IMR-90 (cell line): ENCODE measurements at regions not wholly inside any gene's neighbourhood (a gene's known extent, or its start where the extent isn't known, plus 50 kb on each side); places are given as distances from the start of the nearest gene placed in this dataset.

Experiments
- BHLHE40 ChIP-seq: fragments of 150-350 bp; IDR thresholded peaks from 2 replicates; pipeline ENCODE4 v1.6.1; 2016; ENCODE audit warnings: mild to moderate bottlenecking, low read depth, low read length
- CEBPB ChIP-seq: IDR thresholded peaks from 2 replicates; pipeline ENCODE4 v1.6.1; 2012; ENCODE audit warnings: low read depth, low read length, improper control_type of control experiment
- CHD1 ChIP-seq: IDR thresholded peaks from 2 replicates; pipeline ENCODE4 v1.6.1; 2012; ENCODE audit warnings: low read depth, low read length, improper control_type of control experiment
- CTCF ChIP-seq: conservative IDR thresholded peaks from 2 replicates; pipeline ENCODE4 v1.5.1; 2012; ENCODE audit warnings: mild to moderate bottlenecking, low read depth, low read length, improper control_type of control experiment
- ELK1 ChIP-seq: fragments of 150-350 bp; IDR thresholded peaks from 2 replicates; pipeline ENCODE4 v1.6.1; 2016; ENCODE audit warnings: low read depth, mild to moderate bottlenecking, low read length, moderate library complexity, borderline replicate concordance
- FOS ChIP-seq: fragments of 150-350 bp; IDR thresholded peaks from 2 replicates; pipeline ENCODE4 v1.6.1; 2016; ENCODE audit warnings: low read depth, low read length
- MAZ ChIP-seq: IDR thresholded peaks from 2 replicates; pipeline ENCODE4 v1.6.1; 2012; ENCODE audit warnings: low read depth, mild to moderate bottlenecking, low read length, improper control_type of control experiment, moderate library complexity, borderline replicate concordance
- MXI1 ChIP-seq: IDR thresholded peaks from 2 replicates; pipeline ENCODE4 v1.6.1; 2012; ENCODE audit warnings: low read depth, mild to moderate bottlenecking, low read length, moderate library complexity, borderline replicate concordance
- NFE2L2 ChIP-seq: fragments of 150-350 bp; IDR thresholded peaks from 2 replicates; pipeline ENCODE4 v1.6.1; 2016; ENCODE audit warnings: low read depth, mild to moderate bottlenecking, low read length
- POLR2A ChIP-seq: IDR thresholded peaks from 2 replicates; pipeline ENCODE4 v1.6.1; 2012; ENCODE audit warnings: mild to moderate bottlenecking, low read depth, low read length
- RAD21 ChIP-seq: IDR thresholded peaks from 2 replicates; pipeline ENCODE4 v1.6.1; 2012; ENCODE audit warnings: low read length, improper control_type of control experiment
- RCOR1 ChIP-seq: IDR thresholded peaks from 2 replicates; pipeline ENCODE4 v1.6.1; 2012; ENCODE audit warnings: mild to moderate bottlenecking, low read length, improper control_type of control experiment; ENCODE audit not compliant: insufficient replicate concordance
- RFX5 ChIP-seq: IDR thresholded peaks from 2 replicates; pipeline ENCODE4 v1.8.0; 2012; ENCODE audit warnings: low read depth, mild to moderate bottlenecking, low read length, moderate library complexity
- USF2 ChIP-seq: fragments of 150-350 bp; IDR thresholded peaks from 2 replicates; pipeline ENCODE4 v1.6.1; 2017; ENCODE audit warnings: mild to moderate bottlenecking, antibody characterized with exemption, low read length, low read depth

GRCh38 chr4:35506161-35506560, 738.2 kb downstream of the ARAP2 start:
- TF ChIP-seq CTCF (no peak), USF2 (no peak), RCOR1 (no peak), CEBPB (no peak), POLR2A (no peak), RFX5 (no peak), CHD1 (no peak), BHLHE40 (no peak), FOS (no peak), ELK1 (no peak), NFE2L2 (no peak), MXI1 (no peak), MAZ (no peak), RAD21 (no peak)
